Testis (tissue), 2 donors: ENCODE measurements at regions not wholly inside any gene's neighbourhood (a gene's known extent, or its start where the extent isn't known, plus 50 kb on each side); places are given as distances from the start of the nearest gene placed in this dataset.

Experiments used
- DNase-seq: peaks from one replicate; pipeline ENCODE4 v3.0.0-alpha.2; 2019
- H3K27ac ChIP-seq, 2 donors: fragments of 200-600 bp; sonication (generic); one replicate each; pipeline ENCODE4 v1.5.1; 2019
- H3K27me3 ChIP-seq: fragments of 200-600 bp; sonication (generic); one replicate; pipeline ENCODE4 v1.5.1; 2019
- H3K36me3 ChIP-seq: fragments of 200-600 bp; sonication (generic); one replicate; pipeline ENCODE4 v1.5.1; 2017; ENCODE audit warnings: low read depth; ENCODE audit errors: missing control alignments
- H3K4me1 ChIP-seq: fragments of 200-600 bp; sonication (generic); one replicate; pipeline ENCODE4 v1.5.1; 2019
- H3K4me3 ChIP-seq, 2 donors: fragments of 200-600 bp; sonication (generic); one replicate each; pipeline ENCODE4 v1.5.1; 2017 to 2019
- H3K9me3 ChIP-seq: fragments of 200-600 bp; sonication (generic); one replicate; pipeline ENCODE4 v1.5.1; 2017
- CTCF ChIP-seq, 3 experiments: fragments of 450-650 bp in 2 of 3; fragments of 200-600 bp in 1 of 3; sonication (generic) in 1 of 3; IDR thresholded peaks; one replicate each; pipeline ENCODE4 v1.5.1; 2016 to 2019; ENCODE audit warnings: antibody characterized with exemption in 3 of 3, mild to moderate bottlenecking in 2 of 3, moderate library complexity in 1 of 3
- POLR2A ChIP-seq: fragments of 450-650 bp; IDR thresholded peaks from one replicate; pipeline ENCODE4 v1.6.1; 2017; ENCODE audit warnings: antibody characterized with exemption, mild to moderate bottlenecking, moderate library complexity
- WGBS, 2 donors: methylation state at CpG; one replicate each; pipeline ENCODE4 v1.1.5; 2018; 5-methylcytosine and 5-hydroxymethylcytosine counted together
- intact Hi-C: fragments of 100-400 bp; cut with DNase I; formaldehyde crosslinking; loops from one replicate; pipeline ENCODE4 v1.15.1; 2023; ENCODE audit warnings: low total_unique reads

GRCh38 chr6:163774485-163774884 is 360.0 kb downstream of the QKI start:
- intact Hi-C loops, result no loop called here
- no peaks in the 10 kb centered on the region for H3K9me3 ChIP-seq
- H3K27me3 ChIP-seq, result no peaks in the 10 kb centered on the region
- H3K27ac ChIP-seq, result no peak overlapping the region
- H3K4me3 ChIP-seq, result no peak overlapping the region
- no peak for DNase-seq
- 93 to 95% methylated on average over 8 of the region's 8 CpGs for WGBS, 2 donors
- no peaks in the 10 kb centered on the region for H3K36me3 ChIP-seq
- H3K4me1 ChIP-seq, result no peaks in the 10 kb centered on the region
- TF ChIP-seq CTCF (IDR thresholded peaks at IDR 0.05), result no peak
- no peak for TF ChIP-seq POLR2A

GRCh38 chr6:163773646-163774045 is 359.1 kb downstream of the QKI start:
- no peak for DNase-seq
- Histone ChIP-seq H3K4me3 (no peak overlapping the region), H3K27ac (no peak overlapping the region), H3K4me1 (no peaks in the 10 kb centered on the region), H3K9me3 (no peaks in the 10 kb centered on the region), H3K36me3 (no peaks in the 10 kb centered on the region), H3K27me3 (no peaks in the 10 kb centered on the region)
- TF ChIP-seq POLR2A (no peak), CTCF (IDR thresholded peaks at IDR 0.05) (no peak)
- intact Hi-C loops, result no loop called here
- 82 to 89% methylated on average over 4 of the region's 4 CpGs for WGBS, 2 donors

- no peaks in the 10 kb centered on the region for H3K27me3 ChIP-seq
- H3K9me3 ChIP-seq, result no peaks in the 10 kb centered on the region
- H3K27ac ChIP-seq, result no peak overlapping the region
- intact Hi-C loops, result no loop called here
- TF ChIP-seq CTCF (IDR thresholded peaks at IDR 0.05) (no peak), POLR2A (no peak)
- WGBS, 2 donors, result 87 to 91% methylated on average over 1 of the region's 1 CpG
- no peak overlapping the region for H3K4me3 ChIP-seq
- no peaks in the 10 kb centered on the region for H3K4me1 ChIP-seq
- no peaks in the 10 kb centered on the region for H3K36me3 ChIP-seq
- DNase-seq, result no peak
Observed at GRCh38 chr6:163772701-163773100, 358.2 kb downstream of the QKI start.

- intact Hi-C loops, result no loop called here
- DNase-seq, result no peak
- Histone ChIP-seq H3K9me3 (no peaks in the 10 kb centered on the region), H3K27me3 (no peaks in the 10 kb centered on the region), H3K27ac (no peak overlapping the region), H3K4me3 (no peak overlapping the region), H3K36me3 (no peaks in the 10 kb centered on the region), H3K4me1 (no peaks in the 10 kb centered on the region)
- WGBS, 2 donors, result 71 to 90% methylated on average over 1 of the region's 1 CpG
- TF ChIP-seq POLR2A (no peak), CTCF (IDR thresholded peaks at IDR 0.05) (no peak)
Observed at GRCh38 chr6:163771180-163771579, 356.7 kb downstream of the QKI start.

GRCh38 chr6:163768905-163769304 is 354.4 kb downstream of the QKI start:
- Histone ChIP-seq H3K36me3 (no peaks in the 10 kb centered on the region), H3K4me1 (no peaks in the 10 kb centered on the region), H3K27ac (no peak overlapping the region), H3K27me3 (no peaks in the 10 kb centered on the region), H3K4me3 (no peak overlapping the region), H3K9me3 (no peaks in the 10 kb centered on the region)
- intact Hi-C loops, result no loop called here
- DNase-seq, result no peak
- TF ChIP-seq POLR2A, result no peak
- no peak for TF ChIP-seq CTCF (IDR thresholded peaks at IDR 0.05)
